ENCODE measurements at regions not wholly inside any gene's neighbourhood (a gene's known extent, or its start where the extent isn't known, plus 50 kb on each side); places are given as distances from the start of the nearest gene placed in this dataset.
"Not testable (repeated sequence)": the region's sequence is repeated elsewhere in the genome, so short reads cannot be mapped to it uniquely, and the experiment has no call there.

DNA sequence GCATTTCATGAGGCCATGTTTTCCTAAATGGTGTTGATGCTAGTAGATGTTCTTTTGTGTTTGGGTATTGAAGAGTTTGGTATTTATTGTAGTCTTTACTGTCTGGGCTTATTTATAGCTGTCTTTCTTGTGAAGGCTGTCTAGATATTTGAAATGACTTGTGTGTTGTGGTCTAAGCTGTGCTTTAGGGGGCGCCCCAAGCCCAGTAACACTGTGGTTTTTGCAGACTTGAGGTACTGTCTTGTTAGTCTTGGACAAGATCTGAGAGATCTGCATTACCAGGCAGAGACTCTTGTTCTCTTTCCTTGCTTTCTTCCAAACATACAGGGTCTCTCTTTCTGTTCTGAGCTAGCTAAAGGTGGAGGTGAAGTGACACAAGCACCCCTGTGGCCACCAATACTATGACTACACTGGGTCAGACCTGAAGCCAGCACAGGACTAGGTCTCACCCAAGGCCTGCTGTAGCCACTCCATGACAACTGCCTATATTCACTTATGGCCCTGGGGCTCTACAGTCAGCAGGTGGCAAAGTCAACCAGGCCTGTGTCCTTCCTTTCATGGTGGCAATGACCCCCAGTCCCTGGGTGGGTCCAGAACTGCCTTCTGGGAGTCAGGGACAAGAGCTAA is 152.1 kb upstream of the TBC1D5 start:
- no peak for DNase-seq (ENCODE audit: low spot score)

DNA sequence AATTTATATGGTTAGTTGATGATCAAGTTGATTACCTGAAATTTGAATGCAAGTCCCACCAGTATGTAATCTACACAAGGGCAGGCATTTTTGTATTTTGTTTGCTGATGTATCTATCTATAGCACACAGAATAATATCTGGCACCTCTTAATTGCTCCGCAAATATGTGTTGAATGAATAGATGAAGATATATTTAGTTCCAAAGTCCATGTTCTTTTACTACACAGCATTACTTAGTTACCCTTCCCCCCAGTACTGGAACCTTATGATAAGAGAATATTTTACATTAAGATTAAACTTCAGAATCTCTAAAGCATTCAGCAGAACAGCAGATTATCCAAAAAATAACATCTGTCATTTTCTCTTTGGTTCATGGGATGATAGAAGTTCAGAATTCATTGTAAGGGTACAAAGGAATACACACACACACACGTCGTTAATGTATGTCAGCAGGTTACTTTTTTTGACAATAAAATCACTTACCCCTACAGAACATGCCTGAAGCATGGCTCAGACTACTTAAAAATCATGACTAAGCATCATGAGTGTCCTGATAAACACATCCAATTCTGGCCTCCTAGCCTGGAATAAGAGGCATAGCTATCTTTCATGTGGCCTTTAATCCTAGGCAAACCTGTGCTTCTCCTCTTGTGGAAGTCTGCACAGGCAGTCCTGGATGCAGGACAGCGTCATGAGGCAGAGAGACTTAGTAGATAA is 148.9 kb upstream of the TBC1D5 start:
- DNase-seq (ENCODE audit: low spot score), result no peak

DNA sequence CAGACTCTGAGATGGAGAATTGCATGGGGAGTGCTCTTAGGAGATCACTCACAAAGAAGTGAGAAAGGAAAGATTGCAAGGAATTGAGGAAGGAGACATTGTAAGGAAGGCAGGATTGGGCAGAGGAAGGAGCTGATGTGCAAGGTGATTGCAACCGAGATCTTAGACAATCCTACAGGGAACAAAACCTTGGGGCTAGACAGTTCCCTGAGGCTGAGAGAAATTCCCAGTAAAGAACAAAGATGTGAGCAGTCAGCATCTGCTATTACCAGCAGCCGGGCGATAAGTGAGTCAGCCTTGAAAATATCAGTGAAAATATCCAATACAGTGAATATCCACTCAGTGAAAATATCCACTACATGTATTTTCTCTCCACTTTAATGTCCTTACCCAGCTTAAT is 143.6 kb upstream of the TBC1D5 start:
- DNase-seq (ENCODE audit: low spot score), result no peak

DNA sequence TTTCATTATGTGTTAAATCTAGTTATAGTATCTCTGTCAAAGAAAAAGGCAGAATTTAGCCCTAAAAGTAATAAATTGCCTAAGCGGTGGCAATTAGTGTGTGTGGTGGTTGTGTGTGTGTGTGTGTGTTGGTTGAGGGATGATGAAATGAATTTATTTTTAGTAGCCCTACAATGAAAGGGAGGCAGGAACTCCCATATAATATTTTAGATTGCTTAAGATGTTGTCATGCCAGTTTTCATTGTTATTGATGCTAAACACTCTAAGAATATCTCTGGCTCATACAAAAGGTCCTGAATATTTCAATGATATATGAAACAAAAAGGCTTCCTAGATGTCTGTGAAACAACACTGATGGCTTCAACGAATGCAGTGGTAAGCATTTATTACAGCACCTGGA is 140.6 kb upstream of the TBC1D5 start:
- no peak for DNase-seq (ENCODE audit: low spot score)

DNA sequence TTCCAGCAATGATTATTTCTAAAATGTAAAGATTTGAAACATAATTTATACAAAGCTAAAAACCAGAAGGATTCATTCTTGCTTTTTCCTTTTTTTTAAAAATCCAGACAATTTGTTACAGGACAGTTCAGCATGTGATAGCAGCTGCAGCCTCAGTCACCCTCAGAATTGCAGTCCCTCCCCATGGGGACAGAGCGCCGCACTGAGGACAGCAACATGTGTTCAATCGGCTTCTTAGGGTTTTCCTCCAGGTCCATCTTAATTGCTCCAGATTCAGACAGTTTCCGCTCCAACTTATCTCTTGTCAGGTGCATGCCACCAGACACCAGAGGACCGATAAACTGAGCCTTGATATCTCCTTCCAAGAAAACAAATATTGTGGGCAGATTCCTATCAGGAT is 134.9 kb upstream of the TBC1D5 start:
- DNase-seq (ENCODE audit: low spot score), result no peak

DNA sequence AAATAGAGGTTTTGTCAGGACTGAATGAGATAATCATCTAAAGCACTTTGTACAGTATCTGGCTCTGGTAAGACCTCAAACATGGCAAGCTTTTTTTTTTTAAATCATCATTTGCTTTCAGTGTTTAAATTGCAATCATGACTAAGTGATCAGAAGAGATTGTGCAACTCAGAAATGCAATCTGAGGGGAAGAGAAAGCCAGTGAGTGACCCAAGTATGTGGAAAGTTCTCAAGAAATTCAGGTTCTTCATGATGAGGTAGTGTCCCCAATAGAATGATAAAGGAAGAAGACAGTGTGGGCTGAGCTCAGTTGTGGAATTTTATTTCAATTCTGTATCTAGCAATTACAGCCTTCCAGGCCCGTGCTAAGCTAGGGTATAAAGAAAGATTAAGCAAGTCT is 132.2 kb upstream of the TBC1D5 start:
- DNase-seq (ENCODE audit: low spot score), result no peak

DNA sequence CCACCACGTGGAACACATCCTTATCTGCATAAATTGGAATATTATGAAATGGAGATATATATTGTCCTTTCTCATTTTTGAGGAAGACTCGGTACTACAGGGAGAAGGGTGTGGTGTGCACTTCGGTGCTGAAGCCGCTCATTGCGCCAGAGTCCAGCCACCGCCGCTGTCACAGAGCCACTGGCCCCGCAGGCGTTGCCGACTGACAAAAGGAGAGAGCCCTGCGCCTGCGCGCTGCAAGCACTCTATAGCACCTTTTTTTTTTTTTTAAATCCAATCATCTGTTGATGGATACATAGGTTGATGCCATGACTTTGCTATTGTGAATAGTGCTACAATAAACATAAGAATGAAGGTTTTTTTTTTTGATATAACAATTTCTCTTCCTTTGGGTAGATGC is 130.0 kb upstream of the TBC1D5 start:
- DNase-seq (ENCODE audit: low spot score), result no peak

DNA sequence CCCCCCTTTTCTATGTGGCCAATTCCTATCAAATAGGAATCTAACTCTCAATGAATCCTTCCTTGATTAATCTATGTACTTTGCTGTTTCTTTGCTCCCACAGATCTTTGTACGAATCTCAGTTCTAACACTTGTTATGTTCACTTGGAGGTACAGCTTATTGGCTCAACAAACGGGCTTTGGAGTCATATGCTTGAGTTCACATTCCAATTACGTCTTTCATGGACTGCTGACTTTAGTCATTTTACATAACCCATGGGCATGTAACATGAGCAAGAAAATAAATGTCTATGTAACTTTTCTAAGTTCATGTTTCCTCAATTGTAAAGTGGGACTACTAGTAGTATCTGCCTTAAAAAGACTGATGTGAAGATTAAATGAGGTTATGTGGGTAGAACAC is 123.2 kb upstream of the TBC1D5 start:
- DNase-seq (ENCODE audit: low spot score), result no peak

DNA sequence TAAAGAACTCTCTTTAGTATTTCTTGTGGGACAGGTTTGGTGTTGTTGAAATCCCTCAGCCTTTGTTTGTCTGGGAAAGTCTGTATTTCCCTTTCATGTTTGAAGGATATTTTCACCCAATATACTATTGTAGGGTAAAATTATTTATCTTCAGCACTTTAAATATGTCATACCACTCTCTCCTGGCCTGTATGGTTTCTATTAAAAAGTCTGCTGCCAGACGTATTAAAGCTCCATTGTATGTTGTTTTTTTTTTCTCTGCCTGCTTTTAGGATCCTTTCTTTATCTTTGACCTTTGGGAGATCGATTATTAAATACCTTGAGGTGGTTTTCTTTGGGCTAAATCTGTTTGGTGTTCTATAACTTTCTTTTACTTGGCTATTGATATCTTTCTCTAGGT is 119.0 kb upstream of the TBC1D5 start:
- no peak for DNase-seq (ENCODE audit: low spot score)

DNA sequence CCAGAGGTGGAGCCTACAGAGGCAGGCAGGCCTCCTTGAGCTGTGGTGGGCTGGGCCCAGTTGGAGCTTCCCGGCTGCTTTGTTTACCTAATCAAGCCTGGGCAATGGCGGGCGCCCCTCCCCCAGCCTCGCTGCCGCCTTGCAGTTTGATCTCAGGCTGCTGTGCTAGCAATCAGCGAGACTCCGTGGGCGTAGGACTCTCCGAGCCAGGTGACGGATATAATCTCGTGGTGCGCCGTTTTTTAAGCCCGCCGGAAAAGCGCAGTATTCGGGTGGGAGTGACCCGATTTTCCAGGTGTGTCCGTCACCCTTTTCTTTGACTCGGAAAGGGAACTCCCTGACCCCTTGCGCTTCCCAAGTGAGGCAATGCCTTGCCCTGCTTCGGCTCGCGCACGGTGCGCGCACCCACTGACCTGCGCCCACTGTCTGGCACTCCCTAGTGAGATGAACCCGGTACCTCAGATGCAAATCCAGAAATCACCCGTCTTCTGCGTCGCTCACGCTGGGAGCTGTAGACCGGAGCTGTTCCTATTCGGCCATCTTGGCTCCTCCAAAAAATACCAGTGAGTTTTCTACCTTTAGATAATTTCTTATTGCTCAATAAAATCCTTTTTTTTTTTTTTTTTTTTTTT is 118.5 kb upstream of the TBC1D5 start:
- DNase-seq (ENCODE audit: low spot score), result not testable (repeated sequence)

DNA sequence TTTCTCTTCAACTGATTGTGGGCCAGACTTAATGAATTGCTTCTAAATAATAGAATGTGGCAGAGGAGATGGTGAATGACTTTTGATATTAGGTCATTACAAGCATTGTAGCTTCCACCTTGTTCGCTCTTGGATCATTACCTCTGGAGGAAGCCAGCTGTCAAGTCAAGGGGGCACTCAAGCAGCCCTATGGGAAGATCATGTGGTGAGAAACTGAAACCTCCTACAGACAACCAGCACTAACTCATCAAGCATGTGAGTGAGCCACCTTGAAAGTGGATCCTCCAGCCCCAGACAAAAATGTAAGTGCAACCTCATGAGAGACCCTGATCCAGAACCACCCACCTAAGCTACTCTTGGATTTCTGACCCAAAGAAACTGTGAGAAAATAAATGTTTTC is 109.8 kb upstream of the TBC1D5 start:
- no peak for DNase-seq (ENCODE audit: low spot score)

DNA sequence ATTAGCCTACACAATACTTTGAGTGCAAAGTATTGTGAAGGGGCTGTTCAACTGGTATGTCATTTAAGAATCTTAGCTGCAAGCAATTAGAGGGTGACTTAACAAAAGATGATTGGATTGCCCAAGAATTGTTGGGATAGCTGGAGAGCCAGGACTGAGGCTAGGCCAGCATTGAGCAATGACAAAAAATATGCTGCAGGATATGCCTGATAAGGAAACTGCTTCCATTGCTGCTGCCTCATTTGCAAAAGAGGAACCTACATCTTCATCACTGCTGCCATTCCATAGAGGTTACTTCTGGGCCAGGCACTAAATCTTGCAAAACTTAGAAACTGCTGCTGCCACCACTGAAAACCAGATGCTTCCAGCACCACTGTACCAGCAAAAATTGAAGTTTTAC is 108.0 kb upstream of the TBC1D5 start:
- no peak for DNase-seq (ENCODE audit: low spot score)

DNA sequence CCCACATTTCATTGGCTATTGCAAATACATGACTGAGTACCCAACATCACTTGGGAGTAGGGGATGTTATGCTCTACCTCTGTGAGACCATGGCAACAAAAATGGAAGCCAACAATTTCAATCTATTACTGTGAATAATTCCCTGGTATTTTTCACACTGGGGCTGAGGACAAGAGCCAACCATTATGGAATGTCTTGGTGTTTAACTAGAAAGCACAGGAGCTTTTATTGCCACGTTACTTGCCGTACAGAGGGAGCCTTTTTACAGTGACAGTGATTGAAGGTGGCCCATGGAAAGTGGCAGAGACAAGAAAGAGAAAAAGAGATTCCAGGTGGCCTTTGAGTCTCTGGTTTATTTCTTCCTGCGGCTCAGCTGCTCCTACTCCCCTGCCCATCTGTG is 105.7 kb upstream of the TBC1D5 start:
- DNase-seq (ENCODE audit: low spot score), result no peak

DNA sequence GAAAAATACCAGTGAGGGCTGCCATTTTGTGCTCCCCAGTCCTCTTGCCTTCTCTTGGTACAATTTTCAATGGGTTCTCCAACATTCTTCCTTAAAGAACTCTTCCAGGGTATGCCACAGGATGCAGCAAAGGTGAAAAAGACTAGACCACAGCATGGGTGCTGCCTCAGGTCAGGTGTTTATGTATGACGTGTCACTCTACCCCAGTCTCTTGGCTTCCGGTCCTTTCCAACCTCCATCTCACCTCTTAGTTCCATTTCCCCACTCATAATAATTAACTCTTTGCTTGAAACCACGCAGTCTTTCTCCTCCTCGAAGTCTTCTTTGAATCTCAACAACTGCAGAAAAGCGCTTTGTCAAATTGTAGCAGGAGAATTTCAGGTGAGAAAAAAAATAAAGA is 104.7 kb upstream of the TBC1D5 start:
- DNase-seq (ENCODE audit: low spot score), result no peak

DNA sequence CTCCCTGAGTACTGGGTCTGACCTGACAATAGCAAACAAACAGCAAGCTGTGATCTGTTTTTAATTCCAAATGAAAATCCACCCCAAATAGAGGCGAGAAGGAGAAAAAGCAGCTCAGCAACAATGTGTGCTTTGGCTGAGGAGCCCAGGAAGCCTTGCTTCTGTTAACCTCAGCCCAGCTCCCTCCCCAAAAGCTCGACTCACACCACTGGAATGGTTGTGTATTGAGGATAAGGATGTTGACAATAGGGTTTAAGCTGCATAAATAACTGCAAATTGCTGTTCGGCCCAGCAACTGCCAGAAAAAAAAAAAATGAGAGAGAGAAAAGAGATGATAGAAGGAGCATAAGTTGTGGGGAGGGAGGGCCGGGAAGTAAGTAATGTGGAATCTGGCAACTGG is 104.0 kb upstream of the TBC1D5 start:
- DNase-seq (ENCODE audit: low spot score), result no peak

DNA sequence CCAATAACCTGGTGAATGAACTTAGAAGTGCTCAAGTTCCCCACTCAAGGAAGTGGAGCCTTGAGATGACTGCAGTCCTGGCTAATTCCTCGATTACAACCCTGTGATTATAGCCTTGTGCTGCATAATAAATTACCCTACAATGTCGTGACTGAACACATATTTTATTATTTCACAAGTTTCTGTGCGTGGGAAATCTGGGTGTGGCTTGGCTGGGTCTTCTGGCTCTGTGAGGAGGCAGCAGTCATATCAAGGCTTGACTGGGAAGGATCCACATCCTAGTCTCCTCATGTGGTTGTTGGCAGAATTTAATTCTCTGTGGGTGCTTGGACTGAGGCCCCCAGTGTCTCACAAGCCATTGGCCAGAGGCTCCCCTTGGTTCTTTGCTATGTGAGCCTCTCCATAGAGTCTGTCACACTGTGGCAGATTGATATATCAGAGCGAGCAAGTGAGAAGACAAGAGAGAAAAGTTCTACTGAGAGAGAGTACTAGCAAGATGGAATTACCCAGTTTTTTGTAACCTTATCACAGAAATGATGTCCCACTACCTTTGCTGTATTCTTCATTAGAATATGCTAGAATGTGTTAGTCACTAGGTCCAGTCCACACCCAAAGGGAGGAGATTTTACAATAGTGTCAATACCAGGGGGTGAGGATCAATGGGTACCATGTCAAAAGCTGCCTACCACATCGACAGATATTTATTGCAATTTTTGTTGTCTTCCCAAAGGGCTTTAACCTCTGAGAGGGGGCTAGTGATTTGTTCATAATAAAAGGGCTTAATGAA is 102.8 kb upstream of the TBC1D5 start:
- DNase-seq (ENCODE audit: low spot score), result no peak

DNA sequence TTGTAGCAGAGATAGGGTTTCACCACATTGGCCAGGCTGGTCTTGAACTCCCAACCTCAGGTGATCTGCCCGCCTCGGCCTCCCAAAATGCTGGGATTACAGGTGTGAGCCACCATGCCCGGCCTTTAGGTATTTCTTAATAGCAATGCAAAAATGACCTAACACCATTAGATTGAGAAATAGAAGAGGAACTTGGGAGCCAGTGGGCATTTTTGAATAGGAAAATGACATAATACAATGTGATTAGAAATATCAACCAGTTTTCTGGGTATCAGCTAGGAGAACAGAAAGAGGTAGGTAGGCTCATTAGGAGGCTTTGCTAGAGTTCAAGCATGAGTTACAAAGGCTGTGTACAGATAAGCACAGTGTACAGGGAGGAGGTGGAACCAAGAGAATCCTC is 101.8 kb upstream of the TBC1D5 start:
- DNase-seq (ENCODE audit: low spot score), result no peak

DNA sequence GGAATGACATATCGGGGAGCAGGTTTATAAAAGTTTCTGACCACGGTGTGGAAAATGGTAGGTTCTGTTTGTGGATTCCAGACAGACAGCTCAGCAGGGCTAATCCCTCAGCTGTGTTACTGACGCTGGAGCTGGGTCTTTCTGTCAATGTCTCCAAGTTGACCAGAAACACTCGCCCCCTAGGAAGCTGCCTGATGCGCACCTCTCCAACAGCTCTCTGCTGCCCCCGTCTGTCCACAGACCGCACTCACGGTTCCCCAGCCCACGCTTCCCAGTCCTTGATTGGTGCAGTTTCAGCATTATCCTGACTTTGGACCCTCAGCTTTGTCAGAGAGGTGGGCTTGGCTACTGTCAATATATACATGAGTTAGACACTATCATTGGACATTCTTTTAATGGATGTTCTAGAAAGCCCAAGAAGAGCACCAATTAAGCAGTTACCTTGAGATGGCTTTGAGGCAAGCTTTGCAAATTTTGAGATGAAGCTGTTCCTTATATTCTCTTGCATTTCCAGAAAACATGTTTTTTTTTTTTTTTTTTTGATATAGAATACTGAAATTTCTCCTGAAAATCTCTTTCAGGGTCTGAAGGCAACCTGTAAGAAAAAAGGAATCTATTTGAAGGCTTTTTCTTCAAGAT is 98.9 kb upstream of the TBC1D5 start:
- peak; percentile 69 for DNase-seq (ENCODE audit: low spot score)

DNA sequence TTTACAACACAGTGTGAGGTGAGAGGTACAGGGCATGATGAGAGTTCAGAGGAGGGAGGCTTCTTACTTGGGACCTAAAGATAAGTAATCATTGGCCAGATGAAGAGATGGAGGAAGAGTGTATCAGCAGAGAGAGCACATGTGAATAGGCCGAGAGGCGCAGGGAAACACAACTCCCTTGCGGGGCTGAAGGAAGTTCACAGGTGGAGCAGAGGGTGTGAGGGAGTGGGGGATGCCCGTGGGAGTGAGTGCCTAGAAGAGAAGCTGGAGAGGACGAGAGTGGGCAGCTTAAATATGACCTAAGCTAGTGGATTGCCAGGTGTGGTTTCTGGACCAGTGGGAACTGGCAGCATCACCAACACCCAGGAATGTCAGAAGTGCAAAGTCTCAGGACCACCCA is 98.2 kb upstream of the TBC1D5 start:
- DNase-seq (ENCODE audit: low spot score), result no peak

DNA sequence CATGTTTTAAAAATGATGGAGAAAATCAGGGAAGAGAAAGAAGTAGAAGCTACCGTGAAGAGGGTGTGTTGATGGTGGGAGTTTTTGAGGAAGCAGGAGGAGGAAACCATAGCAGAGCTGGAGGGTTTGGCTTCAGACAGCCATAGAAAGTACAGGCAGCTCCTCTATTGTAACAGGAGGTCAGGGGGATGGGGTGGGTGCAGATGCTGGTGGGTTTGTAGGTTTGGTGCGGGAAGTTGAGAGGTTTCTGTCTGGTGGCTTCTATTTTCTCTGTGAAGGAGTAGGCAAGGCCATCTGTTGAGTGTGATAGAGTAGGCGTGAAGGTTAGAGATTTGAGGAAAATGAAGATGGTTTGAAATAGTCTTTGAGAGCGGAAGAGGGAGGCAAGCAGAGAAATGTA is 97.7 kb upstream of the TBC1D5 start:
- no peak for DNase-seq (ENCODE audit: low spot score)

DNA sequence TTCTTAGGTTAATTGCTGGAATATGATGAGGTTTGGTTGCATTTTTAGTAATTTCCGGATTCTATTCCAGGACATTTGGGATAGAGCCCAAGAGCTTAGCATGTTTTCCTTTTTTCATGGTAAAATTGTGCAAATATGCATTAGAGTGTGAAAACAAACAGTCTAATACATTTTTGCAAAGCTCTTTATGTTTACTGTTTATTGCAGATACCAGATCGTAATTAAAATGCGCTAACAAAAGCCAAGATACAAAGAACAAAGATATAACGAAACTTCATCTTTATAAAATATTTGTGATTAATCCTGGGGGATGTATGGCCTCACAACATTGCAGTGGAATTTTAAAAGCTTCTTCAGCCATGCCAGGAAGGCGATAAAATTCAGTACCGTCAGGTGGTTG is 94.5 kb upstream of the TBC1D5 start:
- no peak for DNase-seq (ENCODE audit: low spot score)

DNA sequence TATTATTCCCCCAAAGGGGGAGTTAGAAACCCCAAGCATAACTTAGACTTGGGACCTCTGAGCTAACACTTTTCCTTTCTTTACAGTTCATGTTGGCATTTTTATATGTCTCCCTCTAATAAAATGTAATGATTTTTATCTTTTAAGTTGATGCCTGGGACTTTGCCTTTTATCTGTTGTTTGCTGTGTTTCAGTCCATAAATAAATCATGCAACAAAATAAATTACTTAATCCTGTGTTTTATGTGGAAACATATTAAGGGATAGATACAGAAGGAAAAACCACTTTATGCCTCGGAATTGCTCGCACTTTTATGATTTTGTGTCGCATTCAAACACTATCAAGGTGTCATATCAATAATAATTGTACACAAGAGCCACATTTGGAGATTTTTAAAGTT is 93.7 kb upstream of the TBC1D5 start:
- no peak for DNase-seq (ENCODE audit: low spot score)
